GM21576 (cell line): ENCODE measurements at regions not wholly inside any gene's neighbourhood (a gene's known extent, or its start where the extent isn't known, plus 50 kb on each side); places are given as distances from the start of the nearest gene placed in this dataset.
"Not testable (repeated sequence)": the region's sequence is repeated elsewhere in the genome, so short reads cannot be mapped to it uniquely, and the experiment has no call there.

Source experiments
- ATAC-seq: cut with Tn5 transposase; IDR thresholded peaks from one replicate; pipeline ENCODE4 v1.9.1; 2021; ENCODE audit warnings: mild to moderate bottlenecking, moderate library complexity; ENCODE audit not compliant: unreplicated experiment

- ATAC-seq: no peak
Observed at GRCh38 chr2:103361712-103362111, 599.9 kb downstream of the TMEM182 start.

GRCh38 chr2:103363639-103364038 lies 601.8 kb downstream of the TMEM182 start:
- ATAC-seq: no peak

DNA sequence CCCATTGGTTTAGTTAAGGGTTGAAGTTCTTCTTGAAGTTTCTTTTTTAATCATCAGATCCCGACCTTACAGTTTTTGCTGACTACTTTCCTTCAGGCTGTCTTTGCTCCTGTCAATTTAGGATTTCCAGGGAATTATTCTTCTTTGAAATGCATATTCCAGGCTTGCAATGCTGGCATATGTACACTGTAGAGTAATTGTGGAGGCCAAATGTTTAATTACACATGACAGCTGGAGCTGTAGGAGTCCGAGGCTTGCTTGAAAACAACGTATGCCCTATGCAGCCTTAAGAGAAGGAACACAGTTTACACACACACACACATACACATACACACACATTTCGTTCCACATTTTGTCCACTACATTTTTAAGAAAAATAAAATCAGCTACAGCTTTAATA lies 602.3 kb downstream of the TMEM182 start:
- ATAC-seq: no peak

GRCh38 chr2:103365071-103365470 lies 603.2 kb downstream of the TMEM182 start:
- ATAC-seq: no peak

DNA sequence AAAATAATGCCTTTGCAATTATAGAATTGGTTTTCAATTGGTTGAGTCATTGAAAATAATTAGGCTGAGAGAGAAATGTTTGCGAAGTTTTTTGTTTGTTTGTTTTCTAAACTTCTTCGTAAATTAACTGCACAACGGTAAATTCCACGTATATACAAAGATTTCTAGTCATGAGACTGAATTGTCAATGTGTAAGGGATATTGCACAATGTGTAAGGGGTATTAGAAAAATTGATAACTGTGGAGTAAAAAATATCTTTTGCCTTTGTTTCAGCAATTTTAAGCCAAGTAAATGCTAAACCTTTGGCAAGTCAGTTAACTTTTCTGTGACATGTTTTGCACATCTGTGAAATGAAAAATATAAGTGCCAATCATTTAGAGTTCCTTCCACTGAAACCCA lies 606.0 kb downstream of the TMEM182 start:
- ATAC-seq: no peak

DNA sequence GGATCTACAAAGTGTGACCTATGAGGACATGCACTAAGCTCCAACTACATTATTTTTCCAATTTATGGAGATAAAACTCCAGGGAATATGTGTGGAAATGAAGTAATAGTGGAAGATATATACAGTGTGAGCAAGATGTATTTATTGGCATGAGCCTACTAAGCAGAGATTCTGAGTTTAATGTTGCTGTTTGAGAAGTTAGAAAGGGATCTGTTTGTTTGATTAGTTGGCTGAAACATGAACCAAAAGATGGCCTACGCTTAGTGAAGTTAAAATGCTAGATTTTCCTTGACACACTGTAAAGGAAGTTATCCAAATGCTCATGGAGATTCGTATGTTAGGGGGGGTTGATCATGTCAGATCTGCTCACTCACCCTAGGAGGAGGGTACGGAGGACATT lies 621.7 kb downstream of the TMEM182 start:
- no peak for ATAC-seq

- no peak for ATAC-seq
Observed at GRCh38 chr2:103386872-103387271, 625.0 kb downstream of the TMEM182 start.

DNA sequence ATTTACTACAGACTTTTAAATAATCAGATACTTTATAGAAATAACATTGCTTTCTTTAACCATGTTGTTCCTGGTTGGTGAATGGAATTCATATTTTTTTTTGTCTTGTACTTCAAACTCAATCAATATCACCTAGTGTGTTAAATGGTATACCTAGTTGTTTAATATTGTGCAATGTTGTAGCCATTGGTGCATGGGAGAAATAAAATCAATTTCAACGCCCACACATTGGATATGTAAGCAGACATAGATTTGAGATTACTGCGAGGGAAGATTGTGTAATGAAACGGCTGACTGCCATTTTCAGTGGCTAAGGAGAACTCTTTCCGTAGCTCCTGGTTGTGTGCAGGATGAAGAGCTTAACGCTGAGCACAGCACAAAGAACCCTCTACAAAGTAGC lies 626.1 kb downstream of the TMEM182 start:
- no peak for ATAC-seq

GRCh38 chr2:103396152-103396551 lies 634.3 kb downstream of the TMEM182 start:
- no peak for ATAC-seq

DNA sequence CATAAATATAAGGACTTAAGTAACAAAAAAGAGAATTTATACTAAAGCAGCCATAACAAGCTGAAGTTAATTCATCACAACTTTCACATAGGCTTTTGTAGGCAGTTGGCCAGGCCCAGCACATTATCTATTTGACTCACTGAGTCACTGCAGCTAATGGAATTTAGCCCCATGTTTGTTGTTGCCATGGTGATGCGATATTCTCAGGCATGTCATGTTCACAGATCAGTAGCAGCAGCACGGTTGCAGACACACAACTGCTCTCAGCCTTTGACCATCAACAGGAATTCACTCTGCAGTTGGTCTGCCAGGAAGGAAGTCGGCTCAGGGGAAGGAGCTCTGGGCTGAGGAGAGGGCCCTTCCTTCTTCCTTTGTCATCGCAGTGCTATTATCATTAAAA lies 639.8 kb downstream of the TMEM182 start:
- no peak for ATAC-seq

DNA sequence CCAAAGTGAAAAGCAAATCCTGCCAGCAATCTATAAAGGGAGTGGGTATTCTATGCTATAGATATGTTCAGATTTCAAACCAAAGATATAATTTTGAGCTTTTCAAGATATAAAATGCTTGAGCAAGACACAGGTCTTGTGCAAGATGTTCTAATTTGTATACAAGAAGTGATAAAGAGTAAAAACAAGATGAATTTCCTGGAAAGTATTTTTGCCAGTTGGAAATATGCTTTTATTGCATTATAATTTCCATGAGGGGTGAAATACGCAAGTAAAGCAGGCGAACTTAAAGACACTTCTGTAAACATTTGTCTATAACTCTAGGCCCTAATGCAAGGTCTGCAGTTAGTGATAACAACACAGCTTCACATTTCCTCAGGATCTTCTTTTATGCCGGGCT lies 640.5 kb downstream of the TMEM182 start:
- no peak for ATAC-seq

GRCh38 chr2:103402944-103403343 lies 641.1 kb downstream of the TMEM182 start:
- ATAC-seq: no peak

DNA sequence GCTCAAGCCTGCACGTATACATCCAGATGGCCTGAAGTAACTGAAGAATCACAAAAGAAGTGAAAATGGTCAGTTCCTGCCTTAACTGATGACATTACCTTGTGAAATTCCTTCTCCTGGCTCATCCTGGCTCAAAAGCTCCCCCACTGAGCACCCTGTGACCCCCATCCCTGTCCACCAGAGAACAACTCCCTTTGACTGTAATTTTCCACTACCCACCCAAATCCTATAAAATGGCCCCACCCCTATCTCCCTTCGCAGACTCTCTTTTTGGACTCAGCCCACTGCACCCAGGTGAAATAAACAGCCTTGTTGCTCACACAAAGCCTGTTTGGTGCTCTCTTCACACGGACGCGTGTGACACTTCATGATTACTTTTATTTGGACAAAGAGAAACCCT lies 641.6 kb downstream of the TMEM182 start:
- not testable (repeated sequence) for ATAC-seq

DNA sequence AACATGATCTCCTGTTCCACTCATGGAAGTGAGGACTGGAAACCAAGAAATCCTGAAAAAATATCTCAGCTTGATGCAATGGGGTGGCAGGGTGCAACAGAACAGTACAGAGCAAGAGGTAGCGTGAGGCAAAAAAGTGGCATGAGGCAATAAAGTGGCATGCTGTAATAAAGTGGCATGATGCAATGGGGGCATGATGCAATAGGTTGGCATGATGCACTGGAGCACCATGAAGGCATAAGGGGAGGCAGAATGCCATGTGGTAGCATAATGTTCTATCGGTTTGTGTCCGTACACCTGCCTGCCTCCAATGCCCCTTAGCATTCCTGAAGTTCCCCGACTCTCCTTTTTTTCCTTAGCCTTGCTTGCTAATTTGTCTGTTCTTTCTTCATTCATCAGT lies 648.4 kb downstream of the TMEM182 start:
- ATAC-seq: no peak

DNA sequence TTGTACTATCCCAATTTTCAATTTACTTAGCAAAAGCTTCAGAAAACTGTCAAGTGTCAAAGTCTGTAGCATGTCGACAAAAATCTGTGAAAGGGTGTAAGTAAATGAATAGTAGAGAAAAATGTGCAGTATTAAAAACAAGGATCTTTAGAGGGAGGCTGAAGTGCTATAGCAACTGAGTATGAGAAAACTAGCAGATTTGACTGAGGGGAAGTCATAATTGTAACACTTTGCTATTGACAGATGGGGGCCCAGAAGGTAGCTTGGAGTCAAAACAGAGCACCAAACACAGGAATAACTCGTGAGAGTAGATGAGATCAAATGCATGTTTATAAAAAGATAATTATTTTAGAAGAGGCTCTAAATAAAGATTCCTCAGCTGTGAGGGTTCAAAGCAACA lies 657.7 kb downstream of the TMEM182 start:
- ATAC-seq: no peak

GRCh38 chr2:103423100-103423499 lies 661.3 kb downstream of the TMEM182 start:
- ATAC-seq: no peak

- no peak for ATAC-seq
Observed at GRCh38 chr2:103427567-103427966, 665.7 kb downstream of the TMEM182 start.

- no peak for ATAC-seq
Observed at GRCh38 chr2:103430191-103430590, 668.4 kb downstream of the TMEM182 start.

GRCh38 chr2:103435010-103435409 lies 673.2 kb downstream of the TMEM182 start:
- ATAC-seq: no peak

DNA sequence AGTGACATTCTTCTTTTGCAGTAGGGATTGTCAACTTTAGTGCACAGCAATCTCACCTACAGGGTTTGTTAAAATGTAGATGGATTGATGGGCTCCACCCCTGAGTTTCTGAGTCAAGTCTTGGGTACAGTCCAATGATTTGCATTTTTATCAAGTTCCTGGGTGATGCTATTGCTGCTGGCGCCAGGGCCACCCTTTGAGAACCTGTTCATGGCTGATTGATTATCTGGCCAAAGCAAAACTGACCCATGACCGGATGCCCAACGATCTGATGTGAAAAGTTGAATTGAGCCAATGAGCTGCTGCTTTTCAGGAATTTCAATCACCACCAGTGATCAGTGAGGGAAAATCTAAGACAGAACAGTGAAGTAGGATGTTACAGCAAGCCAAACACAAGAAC lies 675.3 kb downstream of the TMEM182 start:
- ATAC-seq: no peak

DNA sequence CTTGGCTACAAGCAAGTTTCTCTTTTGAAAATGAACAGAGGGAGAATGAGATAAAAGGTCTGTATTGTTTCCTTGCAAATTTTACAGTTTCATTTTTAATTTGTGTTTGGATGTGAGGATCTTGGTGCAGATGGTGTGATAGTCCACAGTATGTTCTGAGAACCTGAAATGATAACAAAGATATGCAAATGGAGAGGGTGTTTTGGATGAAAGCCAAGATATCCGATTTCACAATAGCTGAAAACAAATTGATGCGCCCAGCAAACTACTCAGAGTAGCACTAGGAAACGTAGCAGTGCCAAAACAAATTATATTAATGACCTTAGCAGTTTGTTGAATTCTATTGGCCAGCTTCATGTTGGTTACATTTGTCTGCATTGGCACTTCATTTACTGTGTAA lies 683.5 kb downstream of the TMEM182 start:
- ATAC-seq: no peak

DNA sequence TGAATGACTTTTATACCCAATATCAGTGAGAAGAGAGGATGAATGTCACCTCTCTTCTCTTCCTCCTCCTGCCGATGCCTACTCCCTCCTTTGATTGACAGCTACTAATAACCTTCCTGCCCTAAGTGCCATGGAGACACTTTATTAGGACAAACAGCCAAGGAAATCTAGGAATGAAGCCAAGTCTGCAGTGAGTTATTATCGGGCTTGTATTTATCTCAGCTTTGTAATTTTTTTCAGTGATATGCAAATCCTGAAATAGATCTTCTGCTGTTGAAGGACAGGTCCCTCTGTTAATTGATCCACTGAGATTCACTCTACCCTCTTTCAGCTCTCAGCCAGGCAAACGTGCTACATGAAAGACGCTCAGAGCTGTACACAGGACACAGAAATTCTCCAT lies 686.7 kb downstream of the TMEM182 start:
- ATAC-seq: no peak

DNA sequence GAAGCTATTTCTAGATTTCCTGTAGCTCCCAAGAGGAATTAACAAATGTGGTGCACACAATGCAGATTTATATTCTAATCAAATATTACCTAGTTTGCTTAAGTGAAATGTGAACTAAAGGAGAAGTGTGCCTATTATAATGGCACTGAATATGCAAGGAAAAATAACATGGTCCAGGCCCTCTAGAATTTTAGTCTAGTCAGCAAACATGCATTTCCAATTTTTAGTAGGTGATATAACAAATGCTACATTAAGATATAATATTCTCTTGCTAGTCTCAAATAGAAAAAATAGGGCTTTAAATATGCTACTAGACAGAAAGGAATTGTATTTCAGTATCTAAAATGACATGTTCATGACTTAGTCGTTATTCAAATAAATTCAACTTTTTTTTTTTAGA lies 689.5 kb downstream of the TMEM182 start:
- no peak for ATAC-seq

GRCh38 chr2:103459283-103459682 lies 697.5 kb downstream of the TMEM182 start:
- ATAC-seq: no peak
